Testis (tissue), 2 donors: ENCODE measurements at regions not wholly inside any gene's neighbourhood (a gene's known extent, or its start where the extent isn't known, plus 50 kb on each side); places are given as distances from the start of the nearest gene placed in this dataset.
"Not testable (repeated sequence)": the region's sequence is repeated elsewhere in the genome, so short reads cannot be mapped to it uniquely, and the experiment has no call there.

Experiments
- DNase-seq: peaks from one replicate; pipeline ENCODE4 v3.0.0-alpha.2; 2019
- H3K27ac ChIP-seq, 2 donors: fragments of 200-600 bp; sonication (generic); one replicate each; pipeline ENCODE4 v1.5.1; 2019
- H3K27me3 ChIP-seq: fragments of 200-600 bp; sonication (generic); one replicate; pipeline ENCODE4 v1.5.1; 2019
- H3K36me3 ChIP-seq: fragments of 200-600 bp; sonication (generic); one replicate; pipeline ENCODE4 v1.5.1; 2017; ENCODE audit warnings: low read depth; ENCODE audit errors: missing control alignments
- H3K4me1 ChIP-seq: fragments of 200-600 bp; sonication (generic); one replicate; pipeline ENCODE4 v1.5.1; 2019
- H3K4me3 ChIP-seq, 2 donors: fragments of 200-600 bp; sonication (generic); one replicate each; pipeline ENCODE4 v1.5.1; 2017 to 2019
- H3K9me3 ChIP-seq: fragments of 200-600 bp; sonication (generic); one replicate; pipeline ENCODE4 v1.5.1; 2017
- POLR2A ChIP-seq: fragments of 450-650 bp; IDR thresholded peaks from one replicate; pipeline ENCODE4 v1.6.1; 2017; ENCODE audit warnings: antibody characterized with exemption, mild to moderate bottlenecking, moderate library complexity
- WGBS, 2 donors: methylation state at CpG; one replicate each; pipeline ENCODE4 v1.1.5; 2018; 5-methylcytosine and 5-hydroxymethylcytosine counted together
- intact Hi-C: fragments of 100-400 bp; cut with DNase I; formaldehyde crosslinking; loops from one replicate; pipeline ENCODE4 v1.15.1; 2023; ENCODE audit warnings: low total_unique reads
- TF ChIP-seq, protein P1 (sequence below), 3 experiments: fragments of 450-650 bp in 2 of 3; fragments of 200-600 bp in 1 of 3; sonication (generic) in 1 of 3; IDR thresholded peaks; one replicate each; pipeline ENCODE4 v1.5.1; 2016 to 2019; ENCODE audit warnings: antibody characterized with exemption in 3 of 3, mild to moderate bottlenecking in 2 of 3, moderate library complexity in 1 of 3

DNA sequence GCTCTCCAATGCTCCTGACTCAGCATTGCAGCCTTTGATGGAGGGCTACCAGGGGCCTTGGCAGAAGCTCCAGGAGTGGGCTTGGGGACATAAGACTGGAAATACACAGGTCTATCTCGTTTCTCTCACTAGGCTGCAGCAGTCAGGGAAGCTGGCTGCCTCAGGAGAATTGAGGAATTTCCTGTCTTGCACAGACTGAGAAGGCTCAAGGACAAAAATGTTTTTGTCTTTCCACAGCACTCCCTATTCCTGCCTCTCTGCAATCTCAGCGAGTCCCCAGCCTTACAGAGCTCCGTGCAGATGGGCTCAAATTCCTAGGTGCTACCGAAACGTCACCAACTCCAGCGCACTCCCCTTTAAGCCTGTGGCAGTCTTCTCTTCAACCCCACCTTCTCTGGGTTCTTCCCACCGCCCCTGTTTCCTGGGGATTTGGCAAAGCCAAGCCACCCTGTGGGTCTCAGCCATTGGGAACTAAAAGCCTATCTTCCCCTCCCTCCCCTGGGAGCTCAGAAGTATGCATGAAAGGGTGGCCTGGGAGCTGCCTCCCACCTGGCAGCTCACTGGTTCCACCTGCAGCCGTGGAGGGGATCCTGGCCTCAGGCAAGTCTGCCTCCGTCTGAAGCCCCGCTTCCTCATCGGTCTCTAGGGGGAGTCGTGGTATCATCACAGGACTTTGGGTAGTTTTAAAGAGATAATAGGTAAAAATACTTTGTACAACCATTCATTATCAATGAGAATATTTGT is 322.6 kb upstream of the FRG2C start:
- 36 to 47% methylated on average over 11 to 12 of the region's 12 CpGs for WGBS, 2 donors
- H3K36me3 ChIP-seq: no peaks in the 10 kb centered on the region
- no peaks in the 10 kb centered on the region for H3K27me3 ChIP-seq
- peak; percentile 21 for DNase-seq
- no peak overlapping the region for H3K4me3 ChIP-seq
- TF ChIP-seq, protein P1, sequence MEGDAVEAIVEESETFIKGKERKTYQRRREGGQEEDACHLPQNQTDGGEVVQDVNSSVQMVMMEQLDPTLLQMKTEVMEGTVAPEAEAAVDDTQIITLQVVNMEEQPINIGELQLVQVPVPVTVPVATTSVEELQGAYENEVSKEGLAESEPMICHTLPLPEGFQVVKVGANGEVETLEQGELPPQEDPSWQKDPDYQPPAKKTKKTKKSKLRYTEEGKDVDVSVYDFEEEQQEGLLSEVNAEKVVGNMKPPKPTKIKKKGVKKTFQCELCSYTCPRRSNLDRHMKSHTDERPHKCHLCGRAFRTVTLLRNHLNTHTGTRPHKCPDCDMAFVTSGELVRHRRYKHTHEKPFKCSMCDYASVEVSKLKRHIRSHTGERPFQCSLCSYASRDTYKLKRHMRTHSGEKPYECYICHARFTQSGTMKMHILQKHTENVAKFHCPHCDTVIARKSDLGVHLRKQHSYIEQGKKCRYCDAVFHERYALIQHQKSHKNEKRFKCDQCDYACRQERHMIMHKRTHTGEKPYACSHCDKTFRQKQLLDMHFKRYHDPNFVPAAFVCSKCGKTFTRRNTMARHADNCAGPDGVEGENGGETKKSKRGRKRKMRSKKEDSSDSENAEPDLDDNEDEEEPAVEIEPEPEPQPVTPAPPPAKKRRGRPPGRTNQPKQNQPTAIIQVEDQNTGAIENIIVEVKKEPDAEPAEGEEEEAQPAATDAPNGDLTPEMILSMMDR (IDR thresholded peaks at IDR 0.05): no peak
- no peak for TF ChIP-seq POLR2A
- H3K9me3 ChIP-seq: no peaks in the 10 kb centered on the region
- H3K27ac ChIP-seq: no peak overlapping the region
- H3K4me1 ChIP-seq: peaks cover 15% of the 10 kb centered on the region
- intact Hi-C loops: no loop called here

DNA sequence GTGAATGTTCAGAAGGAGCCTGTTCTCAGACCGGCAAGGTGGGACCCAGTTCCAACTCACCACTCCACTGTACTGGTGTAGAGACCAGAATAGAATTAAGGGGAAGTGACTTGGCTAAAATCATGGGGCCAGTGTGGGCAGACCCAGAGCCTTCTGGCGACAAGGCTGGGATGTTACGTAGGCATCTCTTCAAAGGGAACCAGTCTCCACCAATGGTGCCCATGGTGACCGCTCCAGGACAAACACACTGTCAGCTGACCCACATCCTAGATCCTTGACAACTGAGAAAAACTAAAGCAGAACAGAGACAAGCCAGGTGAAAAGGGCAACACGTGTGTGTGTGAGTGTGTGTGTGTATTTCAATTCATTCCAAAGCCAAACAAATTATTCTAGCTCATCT is 321.7 kb upstream of the FRG2C start:
- Histone ChIP-seq H3K36me3 (no peaks in the 10 kb centered on the region), H3K4me1 (peaks cover 15% of the 10 kb centered on the region), H3K4me3 (no peak overlapping the region), H3K9me3 (no peaks in the 10 kb centered on the region), H3K27me3 (no peaks in the 10 kb centered on the region), H3K27ac (no peak overlapping the region)
- DNase-seq: no peak
- 79 to 88% methylated on average over 5 of the region's 5 CpGs for WGBS, 2 donors
- TF ChIP-seq, protein P1 (IDR thresholded peaks at IDR 0.05): no peak
- no peak for TF ChIP-seq POLR2A
- intact Hi-C loops: no loop called here

DNA sequence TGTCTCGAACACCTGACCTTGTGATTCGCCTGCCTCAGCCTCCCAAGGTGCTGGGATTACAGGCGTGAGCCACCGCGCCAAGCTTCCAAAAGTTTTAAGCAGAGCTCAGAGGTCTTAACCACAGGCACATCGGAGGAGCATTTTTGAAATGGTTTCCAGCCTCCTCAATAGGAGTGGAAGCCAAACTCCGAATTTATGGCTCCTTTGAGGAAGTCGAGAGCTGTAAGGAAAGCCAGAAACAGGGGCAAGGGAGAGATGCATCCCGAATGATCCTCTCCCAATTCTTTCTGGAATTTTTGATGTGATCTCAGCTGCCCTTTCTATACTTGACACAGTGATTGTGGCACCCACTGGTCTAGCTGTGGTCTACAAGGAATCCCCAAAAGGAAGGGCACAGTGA is 313.6 kb upstream of the FRG2C start:
- H3K27ac ChIP-seq, H3K27me3 ChIP-seq, intact Hi-C loops, H3K4me3 ChIP-seq, H3K36me3 ChIP-seq, H3K9me3 ChIP-seq, DNase-seq, H3K4me1 ChIP-seq: not testable (repeated sequence)
- WGBS, 2 donors: 30 to 57% methylated on average over 9 of the region's 9 CpGs

DNA sequence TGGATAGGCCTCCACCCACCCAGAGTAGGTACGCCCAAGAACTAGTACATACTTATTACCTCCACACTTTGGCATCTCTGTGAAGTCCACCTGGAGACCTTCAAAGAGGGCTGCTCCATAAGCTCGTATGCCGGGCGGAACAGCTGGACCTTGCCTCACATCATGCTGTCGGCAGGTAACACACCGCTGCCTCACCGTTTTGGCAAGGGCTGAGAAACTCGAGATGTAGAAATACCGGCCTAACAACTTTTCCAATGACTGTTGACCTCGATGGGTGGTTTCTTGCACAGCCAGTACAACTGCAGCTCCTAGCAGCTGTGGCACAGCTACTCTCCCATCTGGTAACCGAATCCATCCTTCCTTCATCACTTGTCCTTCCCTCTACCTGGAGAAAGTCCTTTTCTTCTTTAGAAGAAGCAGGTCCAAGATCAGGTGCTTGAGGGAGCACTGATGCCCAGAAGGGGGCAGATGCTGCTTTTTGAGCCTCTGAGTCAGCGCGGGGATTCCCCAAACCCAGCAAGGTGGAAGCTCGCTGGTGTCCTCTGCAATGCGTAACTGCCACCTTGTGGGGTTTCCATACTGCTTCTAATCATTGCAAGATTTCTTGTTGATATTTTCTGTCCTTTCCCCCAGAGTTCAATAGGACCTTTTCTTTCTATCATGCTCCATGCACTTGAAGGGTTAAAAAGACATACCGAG is 301.9 kb upstream of the FRG2C start:
- H3K9me3 ChIP-seq, intact Hi-C loops, H3K4me1 ChIP-seq, DNase-seq, H3K27me3 ChIP-seq, H3K36me3 ChIP-seq, H3K27ac ChIP-seq, H3K4me3 ChIP-seq: not testable (repeated sequence)
- 83 to 93% methylated on average over 13 to 16 of the region's 16 CpGs for WGBS, 2 donors

DNA sequence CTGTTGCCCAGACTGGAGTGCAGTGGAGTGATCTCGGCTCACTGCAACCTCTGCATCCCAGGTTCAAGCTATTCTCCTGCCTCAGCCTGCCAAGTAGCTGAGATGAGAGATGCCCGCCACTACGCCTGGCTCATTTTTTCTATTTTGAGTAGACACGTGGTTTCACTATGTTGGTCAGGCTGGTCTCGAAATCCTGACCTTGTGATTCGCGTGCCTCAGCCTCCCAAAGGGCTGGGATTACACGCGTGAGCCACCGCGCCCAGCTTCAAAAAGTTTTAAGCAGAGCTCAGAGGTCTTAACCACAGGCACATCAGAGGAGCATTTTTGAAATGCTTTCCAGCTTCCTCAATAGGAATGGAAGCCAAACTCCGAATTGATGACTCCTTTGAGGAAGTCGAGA is 291.2 kb upstream of the FRG2C start:
- DNase-seq, H3K9me3 ChIP-seq, H3K4me3 ChIP-seq, H3K36me3 ChIP-seq, H3K27me3 ChIP-seq, H3K4me1 ChIP-seq, H3K27ac ChIP-seq, intact Hi-C loops: not testable (repeated sequence)
- WGBS, 2 donors: 63 to 67% methylated on average over 13 of the region's 13 CpGs

DNA sequence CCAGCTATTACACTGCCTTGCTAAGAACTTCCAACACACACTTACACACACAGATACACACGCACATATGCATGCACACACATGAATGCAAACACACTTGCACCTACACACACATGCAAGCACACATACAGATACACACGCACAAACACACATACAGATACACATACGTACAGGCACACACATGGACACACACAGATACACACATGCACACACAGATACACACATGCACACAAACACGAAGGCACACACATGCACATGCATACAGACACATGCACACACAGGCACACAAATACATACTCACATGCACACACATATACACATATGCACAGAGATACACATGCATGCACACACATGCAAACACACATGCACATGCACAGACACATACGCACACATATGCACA is 284.3 kb upstream of the FRG2C start:
- H3K4me1 ChIP-seq, intact Hi-C loops, H3K4me3 ChIP-seq, DNase-seq, H3K36me3 ChIP-seq, H3K9me3 ChIP-seq, H3K27me3 ChIP-seq, H3K27ac ChIP-seq: not testable (repeated sequence)
- WGBS, 2 donors: 69 to 80% methylated on average over 5 of the region's 5 CpGs
